GM21619 (cell line): ENCODE measurements at regions not wholly inside any gene's neighbourhood (a gene's known extent, or its start where the extent isn't known, plus 50 kb on each side); places are given as distances from the start of the nearest gene placed in this dataset.
"Not testable (repeated sequence)": the region's sequence is repeated elsewhere in the genome, so short reads cannot be mapped to it uniquely, and the experiment has no call there.

Experiments used
- ATAC-seq: cut with Tn5 transposase; IDR thresholded peaks from one replicate; pipeline ENCODE4 v1.9.1; 2021; ENCODE audit not compliant: unreplicated experiment

DNA sequence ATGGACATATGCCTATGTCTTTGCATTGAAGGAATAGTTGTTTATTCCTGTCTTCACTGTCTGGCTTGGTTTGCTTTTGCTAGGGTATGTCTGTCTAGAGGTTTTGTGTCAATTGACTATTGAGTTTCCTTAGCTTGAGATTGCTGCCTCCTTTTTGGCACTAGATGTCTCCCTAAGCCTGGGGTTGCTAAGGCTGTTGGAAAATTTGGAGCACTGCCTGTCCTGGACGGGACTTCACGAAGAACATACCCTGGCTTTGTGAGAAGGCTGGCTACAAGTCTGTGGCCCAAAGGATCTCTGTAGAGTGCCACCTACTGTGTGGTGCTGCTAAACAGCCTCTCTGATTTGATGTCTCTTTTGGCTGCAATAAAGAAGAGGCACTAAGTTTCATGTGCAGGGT is 183.8 kb upstream of the NUDT10 start:
- ATAC-seq = no peak

DNA sequence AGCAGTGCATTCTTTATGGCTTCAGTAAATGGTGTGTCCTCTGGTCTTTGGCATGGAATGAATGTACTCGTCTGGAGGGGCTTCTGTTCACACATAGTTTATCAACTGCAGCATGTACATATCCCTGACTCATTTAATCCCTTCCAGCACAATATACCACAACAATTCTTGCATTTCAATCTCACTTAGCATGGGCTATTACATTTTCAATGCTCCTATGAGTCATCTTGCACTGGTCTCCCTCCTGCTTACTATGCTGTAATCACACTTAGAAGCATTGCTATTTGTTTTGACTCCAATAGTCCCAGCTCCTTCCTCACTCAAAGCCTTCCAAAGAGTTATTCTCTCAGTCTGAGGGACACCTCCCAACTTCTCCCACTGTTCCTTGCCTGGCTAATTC is 180.9 kb upstream of the NUDT10 start:
- ATAC-seq = no peak

DNA sequence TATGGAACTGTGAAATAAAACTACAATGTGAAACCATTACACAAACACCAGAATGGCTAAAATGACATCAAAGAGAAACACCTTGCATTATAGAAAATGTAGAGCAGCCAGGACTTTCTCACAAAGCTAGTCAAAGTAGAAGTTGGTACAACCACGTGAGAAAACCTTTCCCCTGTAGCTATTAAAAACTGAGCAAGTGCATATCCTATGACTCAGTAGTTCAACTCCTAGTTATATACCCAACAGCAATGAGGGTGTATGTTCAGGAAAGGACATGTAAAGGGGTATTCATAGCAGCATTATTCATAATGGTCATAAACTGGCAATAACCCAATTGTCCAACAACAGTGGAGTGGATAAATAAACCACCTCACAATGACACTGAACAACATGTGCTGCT is 177.5 kb upstream of the NUDT10 start:
- no peak for ATAC-seq

DNA sequence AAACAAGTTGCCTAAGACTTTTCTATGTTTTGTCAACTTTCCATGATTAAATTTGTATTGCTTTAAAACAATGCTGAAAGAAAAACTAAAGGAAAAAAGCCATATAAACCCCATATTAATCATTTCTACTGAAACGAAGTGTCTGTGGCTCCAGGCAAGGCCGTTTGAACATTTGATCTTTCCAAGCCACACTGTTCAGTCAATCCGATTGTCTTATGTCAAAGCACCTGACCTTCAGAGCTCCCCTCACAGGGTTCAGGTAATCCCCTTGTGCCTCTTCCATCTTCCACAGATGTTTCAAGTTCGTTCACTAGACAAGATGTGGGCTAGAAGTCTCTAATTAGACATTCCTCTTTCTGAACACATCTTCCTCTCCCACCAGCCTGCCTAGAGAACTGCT is 177.1 kb upstream of the NUDT10 start:
- ATAC-seq = no peak

DNA sequence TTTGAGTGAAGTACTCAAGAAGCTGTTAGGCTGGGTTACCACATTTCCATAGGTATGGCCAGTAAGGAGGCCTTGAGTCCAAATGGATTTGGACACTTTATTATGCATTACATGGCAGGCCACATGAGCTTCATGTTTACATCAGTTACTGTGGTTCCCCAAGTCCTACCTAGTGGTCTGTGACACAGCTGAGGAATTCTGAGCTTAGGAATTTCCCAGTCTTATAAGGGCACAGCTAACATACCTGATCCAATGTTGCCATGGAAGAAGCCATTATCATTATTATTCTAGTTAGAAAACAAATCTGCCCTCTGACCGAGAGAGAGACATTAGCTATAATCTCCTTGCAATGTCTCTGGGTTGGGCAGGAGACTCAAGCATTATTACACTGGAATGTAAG is 174.4 kb upstream of the NUDT10 start:
- no peak for ATAC-seq

DNA sequence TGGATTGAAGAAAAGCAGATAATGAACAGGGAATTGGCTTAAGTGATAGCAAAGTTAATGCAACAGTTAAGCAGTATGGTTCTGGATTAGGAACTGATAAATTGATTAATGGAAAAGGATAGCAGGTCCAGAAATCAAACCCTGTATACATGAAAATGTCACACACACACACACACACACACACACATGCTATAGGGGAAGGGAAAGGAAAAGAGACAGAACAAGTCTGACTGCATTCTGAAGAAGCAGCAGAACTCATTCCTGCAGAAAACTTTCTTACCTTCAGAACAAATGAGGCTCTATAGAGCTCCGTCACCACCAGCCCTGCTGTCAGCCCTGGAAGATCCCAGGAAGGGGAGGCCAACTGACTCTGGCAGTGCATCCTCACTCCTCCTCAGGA is 173.2 kb upstream of the NUDT10 start:
- ATAC-seq = not testable (repeated sequence)

DNA sequence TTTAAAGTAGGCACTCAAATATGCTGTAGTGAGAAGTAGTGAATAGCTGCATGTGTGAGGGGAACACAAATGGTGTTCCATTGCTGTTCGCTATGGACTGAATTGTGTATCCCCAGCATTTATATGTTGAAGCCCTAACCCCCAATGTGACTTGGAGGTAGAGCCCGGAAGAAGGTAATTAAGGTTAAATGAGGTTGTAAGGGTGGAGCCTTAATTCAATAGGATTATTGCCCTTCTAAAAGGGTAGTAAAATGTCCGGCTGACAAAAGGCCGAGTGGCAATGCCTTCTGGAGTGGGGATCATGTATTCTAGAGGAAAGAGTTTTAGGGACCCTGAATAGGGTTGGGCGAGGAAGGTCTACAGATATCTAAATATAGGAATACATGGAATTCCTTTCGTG is 168.9 kb upstream of the NUDT10 start:
- no peak for ATAC-seq

DNA sequence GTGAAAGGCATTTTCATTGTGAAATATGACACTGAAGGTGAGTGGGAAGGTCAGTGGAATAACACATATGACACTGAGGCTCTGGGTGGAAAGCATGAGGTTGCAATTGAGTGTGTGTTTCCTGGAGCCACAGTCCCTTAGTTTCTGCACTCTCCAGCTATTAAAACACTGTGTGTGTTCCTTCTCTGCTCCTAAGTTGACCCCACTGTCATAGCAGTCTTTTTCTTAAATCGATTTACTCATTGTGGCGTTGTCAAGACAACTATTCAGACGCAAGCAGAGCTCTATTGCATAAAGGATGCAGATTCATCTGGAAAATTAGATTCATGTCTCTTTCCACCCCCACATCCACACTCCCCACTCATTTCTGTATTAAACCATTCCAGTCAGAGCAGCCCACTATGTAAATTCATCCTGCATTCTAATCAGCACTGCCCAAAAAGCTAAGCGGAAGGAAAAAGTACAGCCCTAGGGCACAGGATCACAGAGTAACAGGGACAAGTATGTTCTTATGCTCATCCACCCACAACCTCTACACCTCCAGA is 154.2 kb upstream of the NUDT10 start:
- not testable (repeated sequence) for ATAC-seq

DNA sequence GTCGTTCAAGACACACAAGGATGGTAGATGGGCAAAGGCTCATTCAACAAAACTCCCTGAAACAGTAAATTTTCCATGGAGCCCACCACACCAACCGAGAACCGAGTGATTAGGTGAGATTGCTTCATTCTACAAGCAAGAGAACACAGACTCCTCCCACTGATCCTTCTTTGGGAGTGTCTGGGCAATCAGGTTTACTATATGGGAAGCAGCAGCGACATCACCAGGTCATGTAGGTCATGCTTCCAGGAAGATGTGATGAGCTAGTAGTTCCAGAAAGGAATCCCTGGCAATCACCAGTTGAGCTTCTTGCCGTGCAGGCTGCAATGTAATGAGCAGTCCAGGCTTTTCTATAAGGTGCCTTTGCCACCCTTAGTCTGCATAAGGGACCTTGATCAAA is 152.8 kb upstream of the NUDT10 start:
- not testable (repeated sequence) for ATAC-seq

DNA sequence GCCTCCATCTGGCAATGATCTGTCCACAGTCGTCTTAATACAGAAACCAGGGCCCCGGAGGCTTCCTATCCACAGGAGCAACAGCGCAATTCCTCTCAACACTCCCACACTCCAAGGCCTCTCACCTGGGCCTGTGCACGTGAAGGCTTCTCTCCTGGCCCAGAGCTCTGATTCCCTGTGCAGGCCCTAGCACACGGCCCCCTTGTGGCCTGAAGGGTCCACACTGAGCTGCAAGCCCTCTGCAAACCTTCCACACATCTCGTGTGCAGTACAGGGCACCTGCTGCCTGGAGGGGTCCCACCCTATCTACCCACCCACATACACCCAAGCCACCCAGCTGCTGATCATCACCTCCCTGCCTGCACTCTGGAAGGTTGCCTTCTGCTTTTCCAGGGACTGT is 150.1 kb upstream of the NUDT10 start:
- ATAC-seq = no peak

DNA sequence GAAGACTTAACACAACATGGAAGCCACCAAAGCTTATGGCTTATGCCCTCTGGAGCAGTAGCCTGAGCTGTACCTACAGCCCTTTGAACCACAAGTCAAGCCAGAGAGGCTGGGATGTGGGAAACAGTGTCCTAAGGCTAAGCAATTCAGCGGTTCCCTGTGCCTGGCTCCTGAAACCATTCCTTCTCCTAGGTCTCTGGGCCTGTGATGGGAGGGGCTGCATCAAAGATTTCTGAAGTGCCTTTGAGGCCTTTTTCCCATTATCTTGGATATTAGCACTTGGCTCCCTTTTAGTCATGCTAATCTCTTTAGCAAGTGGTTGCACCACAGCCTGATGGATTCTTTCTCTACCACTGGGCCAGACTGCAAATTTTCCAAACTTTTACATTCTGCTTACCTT is 140.5 kb upstream of the NUDT10 start:
- ATAC-seq = no peak

DNA sequence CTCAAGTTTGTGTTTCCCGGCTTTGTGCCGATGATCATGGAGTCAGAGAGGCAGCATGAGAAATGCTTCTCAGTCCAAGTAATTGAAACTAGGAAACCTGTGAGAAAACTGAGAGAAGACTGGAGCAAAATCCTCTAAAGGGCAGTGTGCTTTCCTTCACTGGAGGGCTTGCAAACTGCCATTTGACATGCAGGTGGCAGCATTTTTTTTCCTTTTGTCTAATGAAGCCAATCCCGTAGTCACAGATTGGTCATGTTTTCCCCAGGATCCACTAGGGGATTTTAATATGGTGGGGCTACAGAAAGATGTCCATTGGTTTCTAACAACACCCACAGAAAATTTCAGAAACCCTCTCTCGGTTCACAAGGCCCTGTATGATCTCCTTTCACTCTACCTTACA is 117.4 kb upstream of the NUDT10 start:
- no peak for ATAC-seq

DNA sequence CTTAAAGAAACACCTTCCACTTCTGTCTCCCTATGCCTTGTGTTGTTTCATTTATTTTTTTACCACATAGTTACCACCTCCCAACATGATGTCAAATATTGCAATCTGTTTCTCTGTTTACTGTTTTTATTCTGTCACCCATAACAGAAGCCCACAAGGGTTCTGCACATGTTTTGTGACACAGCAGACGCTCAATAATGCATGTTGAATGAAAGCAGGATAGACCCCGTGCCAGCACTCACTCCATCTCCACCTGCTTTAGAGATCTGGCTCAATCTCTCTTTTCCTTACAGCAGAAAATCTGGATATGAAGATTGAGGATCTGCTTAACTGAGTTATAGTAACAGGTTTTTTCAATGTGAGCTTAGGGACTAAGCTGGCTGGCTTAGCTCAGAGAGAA is 116.8 kb upstream of the NUDT10 start:
- ATAC-seq = no peak

DNA sequence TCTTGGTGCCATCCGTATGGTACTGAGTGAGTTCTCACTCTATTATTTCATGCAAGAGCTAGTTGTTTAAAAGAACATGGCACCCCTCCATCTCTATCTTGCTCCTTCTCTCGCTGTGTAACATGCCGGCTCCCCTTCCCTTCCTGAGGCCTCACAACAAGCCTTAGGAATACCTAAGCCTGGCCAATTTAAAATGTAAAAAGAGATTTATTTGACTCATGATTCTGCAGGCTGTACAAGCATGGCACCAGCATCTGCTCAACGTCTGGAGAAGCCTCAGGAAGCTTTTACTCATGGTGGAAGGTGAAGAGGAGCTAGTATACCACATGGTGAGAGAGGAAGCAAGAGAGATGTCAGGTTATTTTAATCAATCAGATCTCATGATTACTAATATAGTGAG is 90.4 kb upstream of the NUDT10 start:
- no peak for ATAC-seq

DNA sequence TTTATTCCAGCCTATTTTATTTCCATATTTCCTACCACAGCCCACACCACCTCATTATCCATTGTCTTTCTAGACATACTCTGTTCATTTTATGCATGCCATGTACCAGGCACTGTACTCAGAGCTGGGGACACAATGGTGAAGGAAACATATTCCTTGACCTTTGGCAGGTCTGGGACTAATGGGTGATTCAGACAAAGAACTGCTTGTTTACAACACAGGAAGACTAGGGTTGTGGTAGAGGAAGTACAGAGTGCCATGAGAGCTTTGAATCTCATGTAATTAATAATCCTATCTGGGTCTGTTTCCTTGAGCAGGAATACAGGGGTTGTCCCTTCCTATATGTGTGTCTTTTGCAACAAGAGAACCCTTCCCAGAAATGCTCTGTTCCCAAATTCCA is 75.1 kb upstream of the NUDT10 start:
- no peak for ATAC-seq

DNA sequence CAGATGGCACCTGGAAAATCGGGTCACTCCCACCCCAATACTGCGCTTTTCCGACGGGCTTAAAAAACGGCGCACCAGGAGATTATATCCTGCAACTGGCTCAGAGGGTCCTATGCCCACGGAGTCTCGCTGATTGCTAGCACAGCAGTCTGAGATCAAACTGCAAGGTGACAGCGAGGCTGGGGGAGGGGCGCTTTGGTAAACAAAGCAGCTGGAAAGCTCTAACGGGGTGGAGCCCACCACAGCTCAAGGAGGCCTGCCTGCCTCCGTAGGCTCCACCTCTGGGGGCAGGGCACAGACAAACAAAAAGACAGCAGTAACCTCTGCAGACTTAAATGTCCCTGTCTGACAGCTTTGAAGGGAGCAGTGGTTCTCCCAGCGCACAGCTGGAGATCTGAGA is 70.4 kb upstream of the NUDT10 start:
- not testable (repeated sequence) for ATAC-seq

DNA sequence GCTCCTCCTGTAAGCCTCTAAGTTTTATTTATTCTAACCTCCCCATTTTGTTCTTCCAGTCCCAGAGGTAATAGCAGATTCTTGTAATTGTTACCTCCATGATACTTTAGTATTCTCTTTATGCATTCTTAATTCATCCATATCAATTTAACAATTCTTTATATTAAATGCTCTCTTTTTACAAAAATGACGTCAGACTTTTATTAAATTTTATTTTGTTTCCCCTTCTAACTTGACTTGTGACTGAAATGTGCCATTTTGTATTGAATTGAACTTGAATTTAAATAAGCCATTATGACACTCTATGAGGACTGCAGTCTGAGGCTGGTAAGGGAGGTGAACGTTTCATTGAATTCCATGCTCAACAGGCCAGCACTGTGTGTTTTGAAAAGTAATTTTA is 60.0 kb upstream of the NUDT10 start:
- ATAC-seq = no peak

DNA sequence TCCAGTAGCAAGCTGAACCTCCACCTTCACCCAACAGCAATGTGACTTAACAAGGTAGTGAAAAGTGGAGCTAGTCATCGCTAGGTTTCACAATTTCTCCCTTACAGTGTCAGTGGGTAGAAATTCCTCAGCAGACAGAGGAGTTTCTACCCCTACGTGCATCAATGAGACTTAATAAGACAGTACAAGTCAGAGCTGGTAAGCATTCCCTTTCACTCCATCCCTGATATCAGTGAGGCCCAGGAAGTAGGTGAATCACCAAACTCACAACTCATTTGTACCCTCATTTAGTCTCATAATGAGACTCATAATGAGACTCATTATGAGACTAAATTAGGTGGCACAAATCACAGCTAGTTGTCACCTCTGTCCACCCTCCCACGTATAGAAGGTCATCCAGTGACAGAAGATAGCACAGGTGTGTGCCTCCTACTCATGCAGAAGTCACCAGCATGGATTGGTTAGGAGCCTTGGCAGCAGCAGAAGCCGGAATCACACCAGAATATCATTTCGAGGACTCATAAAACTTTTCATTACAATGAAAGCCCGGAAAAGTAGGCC is 50.8 kb upstream of the NUDT10 start:
- no peak for ATAC-seq
